ENCODE measurements at regions not wholly inside any gene's neighbourhood (a gene's known extent, or its start where the extent isn't known, plus 50 kb on each side); places are given as distances from the start of the nearest gene placed in this dataset.

- DNase-seq, result no peak
Measured at GRCh38 chr2:239756790-239757760, 268.1 kb downstream of the NDUFA10 start.

GRCh38 chr2:239756031-239756789 is 268.9 kb downstream of the NDUFA10 start:
- no peak for DNase-seq

GRCh38 chr2:239753401-239753837 is 271.7 kb downstream of the NDUFA10 start:
- DNase-seq, result no peak

GRCh38 chr2:239752951-239753350 is 272.2 kb downstream of the NDUFA10 start:
- no peak for DNase-seq

DNA sequence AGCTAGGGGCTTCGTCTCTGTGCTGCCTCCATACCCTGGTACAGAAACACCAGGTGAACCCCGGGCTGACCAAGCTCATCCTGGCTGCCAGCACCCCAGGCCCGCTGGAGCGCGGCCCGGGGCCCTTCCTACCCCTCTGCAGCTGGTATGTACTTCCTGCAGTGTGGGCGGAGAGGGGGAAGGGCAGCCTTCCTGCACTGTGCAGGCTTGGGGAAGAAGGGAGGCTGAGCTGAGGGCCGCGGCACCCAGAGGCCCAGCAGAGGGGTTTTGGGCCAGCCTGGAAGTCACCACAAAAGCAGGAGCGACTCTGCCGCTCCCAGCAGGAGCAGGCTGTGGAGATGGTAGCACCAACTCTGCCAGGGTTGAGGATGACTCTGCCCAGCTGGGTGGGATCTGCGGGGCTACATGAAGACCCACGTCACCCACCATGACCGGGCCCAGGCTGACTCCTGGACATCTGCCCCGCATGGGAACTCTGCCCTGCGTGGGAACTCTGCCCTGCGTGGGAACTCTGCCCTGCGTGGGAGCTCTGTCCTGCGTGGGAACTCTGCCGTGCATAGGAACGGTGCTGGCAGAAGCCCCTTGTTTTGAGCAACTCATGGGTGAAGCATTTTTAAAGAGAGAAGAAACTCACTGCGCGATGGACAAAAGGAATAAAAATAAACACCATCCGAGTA is 273.3 kb downstream of the NDUFA10 start:
- DNase-seq, result no peak

- DNase-seq, result no peak
Measured at GRCh38 chr2:239750929-239751678, 274.0 kb downstream of the NDUFA10 start.

GRCh38 chr2:239750045-239750835 is 274.9 kb downstream of the NDUFA10 start:
- no peak for DNase-seq

GRCh38 chr2:239749272-239749873 is 275.8 kb downstream of the NDUFA10 start:
- DNase-seq, result no peak

DNA sequence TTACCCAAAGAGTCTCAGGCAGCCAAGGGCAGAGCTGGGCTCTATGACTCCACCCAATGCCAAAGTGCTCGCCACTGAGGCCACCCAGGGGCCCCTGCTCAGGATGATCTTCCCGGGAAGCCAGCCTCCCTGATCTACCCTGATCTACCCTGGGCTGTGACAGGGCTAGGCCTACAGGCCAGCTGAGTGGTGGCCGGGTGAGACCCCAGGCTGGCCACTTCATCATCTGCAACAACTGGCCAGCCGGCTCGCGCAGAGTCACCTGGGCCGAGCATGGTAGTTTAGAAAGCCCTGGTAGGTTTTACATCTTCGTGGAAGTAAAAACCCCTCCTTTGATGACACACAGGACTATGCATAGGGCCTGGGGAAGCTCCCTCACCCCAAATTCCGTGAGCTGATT is 276.3 kb downstream of the NDUFA10 start:
- no peak for DNase-seq

GRCh38 chr2:239747771-239748170 is 277.4 kb downstream of the NDUFA10 start:
- DNase-seq, result no peak

- no peak for DNase-seq
Measured at GRCh38 chr2:239747274-239747673, 277.9 kb downstream of the NDUFA10 start.

DNA sequence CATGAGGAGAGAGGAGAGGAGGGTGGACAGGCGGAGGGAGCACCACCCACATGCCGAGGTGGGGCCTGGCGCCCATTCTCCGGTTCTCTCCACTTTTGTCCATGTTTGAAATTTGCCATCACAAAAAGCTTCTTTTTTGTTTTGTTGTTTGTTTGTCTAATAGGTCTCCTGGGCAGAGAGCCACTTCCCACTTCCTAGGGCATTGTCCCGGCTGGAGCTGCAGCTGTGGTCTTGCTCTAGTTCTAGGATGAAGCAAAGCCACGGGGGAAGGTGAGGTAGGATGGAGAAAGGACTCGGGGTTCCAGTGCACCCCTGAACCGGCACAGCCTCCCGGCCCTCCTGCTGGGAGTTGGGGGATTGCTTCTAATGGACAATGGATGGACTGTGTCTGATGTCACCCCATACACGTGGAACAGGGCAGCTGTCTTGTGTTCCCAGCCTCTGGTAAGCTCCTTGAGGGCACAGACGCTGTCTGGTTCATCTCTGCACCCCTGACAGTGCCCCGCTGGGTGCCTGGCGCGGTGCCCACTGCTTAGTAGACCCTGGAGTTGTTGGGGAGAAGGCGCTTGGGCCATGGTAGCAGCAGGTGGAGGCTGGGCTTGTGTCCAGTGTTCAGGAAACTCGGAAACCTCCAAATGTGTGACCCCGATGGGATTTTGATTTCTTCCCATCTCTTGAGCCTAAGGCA is 278.4 kb downstream of the NDUFA10 start:
- DNase-seq, result no peak

DNA sequence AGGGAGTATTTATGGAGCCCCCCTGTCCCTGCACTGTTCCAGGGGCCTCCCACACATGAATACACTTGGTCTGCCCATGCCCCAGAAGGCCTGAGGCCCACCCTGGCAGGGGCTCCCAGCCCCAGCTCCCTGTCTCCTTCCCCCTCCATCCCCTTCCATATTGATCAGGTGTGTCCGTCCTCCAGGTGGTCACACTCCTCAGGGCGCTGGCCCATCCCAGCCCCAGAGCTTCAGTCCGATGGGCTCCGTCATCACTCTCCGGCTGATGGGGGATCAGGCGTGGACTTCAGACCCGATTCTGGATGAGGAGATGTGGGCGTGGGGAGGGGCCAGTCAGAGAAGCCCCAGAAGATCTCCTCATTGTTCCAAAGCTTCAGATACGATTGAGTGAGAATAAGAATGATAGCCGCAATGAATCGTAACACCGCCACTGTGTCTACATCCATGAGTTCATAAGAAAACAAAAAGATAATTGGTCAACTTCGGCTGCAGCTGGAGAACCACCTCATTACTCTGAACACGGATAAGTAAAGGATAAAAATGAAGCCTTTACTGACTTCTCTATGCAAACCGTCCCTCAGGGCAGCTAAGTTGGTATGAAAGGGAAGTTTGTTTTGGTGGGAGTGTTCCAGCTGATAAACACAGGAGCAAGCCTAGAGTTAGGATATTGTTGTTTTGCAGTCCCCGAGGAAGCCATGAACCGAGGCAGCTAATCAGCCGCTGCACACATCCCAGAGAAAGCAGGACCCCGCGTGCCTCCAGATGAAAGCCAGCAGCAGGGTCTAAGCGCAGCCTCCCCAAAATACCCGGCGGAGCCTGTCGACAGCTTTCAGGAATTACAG is 279.5 kb downstream of the NDUFA10 start:
- DNase-seq, result no peak

DNA sequence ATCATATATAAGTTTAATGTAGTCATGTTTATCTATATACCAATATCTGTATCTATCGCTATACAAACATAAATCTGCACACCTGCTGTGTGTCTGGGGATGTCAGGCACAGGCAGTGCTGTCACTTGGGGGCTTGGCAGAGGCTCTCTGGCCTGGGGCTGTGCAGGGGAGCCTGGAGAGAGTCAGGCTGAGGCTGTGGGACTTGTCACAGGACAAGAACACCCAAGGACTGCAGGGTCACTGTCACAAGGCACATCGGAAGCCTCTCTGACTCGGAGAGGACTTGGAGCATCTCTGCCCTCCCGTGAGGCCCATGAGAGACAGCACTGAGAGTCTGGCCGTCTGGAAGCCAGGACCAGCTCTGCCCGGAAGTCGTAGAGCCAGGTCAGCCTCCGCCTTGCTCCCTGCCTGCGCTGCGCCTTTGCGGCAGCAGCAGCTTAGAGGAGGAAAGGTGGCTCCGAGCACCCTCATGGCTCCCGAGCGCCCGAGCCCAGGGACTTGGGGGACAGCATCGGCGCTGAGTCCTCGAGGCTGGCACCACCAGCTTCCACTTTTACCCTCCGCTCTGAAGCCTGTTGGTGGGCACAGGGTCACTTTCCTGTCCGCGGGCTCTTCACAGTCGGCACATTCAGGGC is 280.3 kb downstream of the NDUFA10 start:
- DNase-seq, result no peak

GRCh38 chr2:239743206-239743605 is 281.9 kb downstream of the NDUFA10 start:
- DNase-seq, result no peak

- no peak for DNase-seq
Measured at GRCh38 chr2:239742377-239742776, 282.8 kb downstream of the NDUFA10 start.

- no peak for DNase-seq
Measured at GRCh38 chr2:239739206-239739605, 285.9 kb downstream of the NDUFA10 start.

GRCh38 chr2:239738159-239738558 is 287.0 kb downstream of the NDUFA10 start:
- no peak for DNase-seq

- no peak for DNase-seq
Measured at GRCh38 chr2:239737144-239737463, 288.0 kb downstream of the NDUFA10 start.

Measured in OCI-M1 (cell line).